ENCODE measurements at regions not wholly inside any gene's neighbourhood (a gene's known extent, or its start where the extent isn't known, plus 50 kb on each side); places are given as distances from the start of the nearest gene placed in this dataset.

DNA sequence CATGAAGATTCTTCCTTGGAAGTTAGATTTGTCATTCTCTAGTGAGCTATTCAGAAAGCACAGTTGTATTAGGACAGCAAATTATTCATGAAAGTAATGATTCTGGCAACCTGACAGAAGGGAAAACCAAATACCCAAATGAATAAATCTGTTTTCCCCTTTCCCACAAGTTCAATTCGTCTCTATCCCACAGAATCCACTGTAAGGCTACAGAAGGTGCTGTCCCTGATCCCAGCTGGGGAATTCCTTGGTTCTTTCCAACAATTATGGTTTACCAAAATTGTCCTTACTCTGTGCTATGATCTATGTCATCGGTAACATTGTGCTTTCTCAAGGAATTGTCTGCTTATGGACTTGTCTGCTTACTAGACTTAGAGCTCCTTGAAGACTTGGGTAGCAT, 104.2 kb downstream of the FASLG start:
- DNase-seq (ENCODE audit: low read depth), result no peak
- TF ChIP-seq, protein P1, sequence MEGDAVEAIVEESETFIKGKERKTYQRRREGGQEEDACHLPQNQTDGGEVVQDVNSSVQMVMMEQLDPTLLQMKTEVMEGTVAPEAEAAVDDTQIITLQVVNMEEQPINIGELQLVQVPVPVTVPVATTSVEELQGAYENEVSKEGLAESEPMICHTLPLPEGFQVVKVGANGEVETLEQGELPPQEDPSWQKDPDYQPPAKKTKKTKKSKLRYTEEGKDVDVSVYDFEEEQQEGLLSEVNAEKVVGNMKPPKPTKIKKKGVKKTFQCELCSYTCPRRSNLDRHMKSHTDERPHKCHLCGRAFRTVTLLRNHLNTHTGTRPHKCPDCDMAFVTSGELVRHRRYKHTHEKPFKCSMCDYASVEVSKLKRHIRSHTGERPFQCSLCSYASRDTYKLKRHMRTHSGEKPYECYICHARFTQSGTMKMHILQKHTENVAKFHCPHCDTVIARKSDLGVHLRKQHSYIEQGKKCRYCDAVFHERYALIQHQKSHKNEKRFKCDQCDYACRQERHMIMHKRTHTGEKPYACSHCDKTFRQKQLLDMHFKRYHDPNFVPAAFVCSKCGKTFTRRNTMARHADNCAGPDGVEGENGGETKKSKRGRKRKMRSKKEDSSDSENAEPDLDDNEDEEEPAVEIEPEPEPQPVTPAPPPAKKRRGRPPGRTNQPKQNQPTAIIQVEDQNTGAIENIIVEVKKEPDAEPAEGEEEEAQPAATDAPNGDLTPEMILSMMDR (conservative IDR thresholded peaks at IDR 0.05; ENCODE audit: low read depth, low read length), result no peak
- no peak overlapping the region for H3K4me3 ChIP-seq (ENCODE audit: low read length)

DNA sequence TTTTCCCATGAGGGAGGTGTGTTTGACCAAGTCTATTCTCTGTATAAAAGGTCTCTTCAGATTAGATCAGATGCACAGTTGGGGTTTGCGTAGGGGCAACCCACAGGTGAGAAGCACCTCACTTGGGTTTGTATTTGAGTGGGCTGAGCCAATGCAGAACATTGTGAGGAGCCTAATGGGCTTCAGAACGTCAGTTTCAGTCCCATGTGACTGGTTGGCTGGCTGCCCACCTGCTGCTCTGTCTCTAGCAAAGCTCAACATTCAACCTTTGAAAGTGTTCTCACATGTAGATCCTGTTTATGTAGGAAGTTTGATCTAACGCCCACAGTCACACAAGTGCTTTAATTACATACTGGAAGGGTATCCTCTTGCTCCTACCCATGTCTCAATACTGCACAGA, 105.5 kb downstream of the FASLG start:
- H3K4me3 ChIP-seq (ENCODE audit: low read length), result no peak overlapping the region
- DNase-seq (ENCODE audit: low read depth), result no peak
- TF ChIP-seq, protein P1 (conservative IDR thresholded peaks at IDR 0.05; ENCODE audit: low read depth, low read length), result no peak

DNA sequence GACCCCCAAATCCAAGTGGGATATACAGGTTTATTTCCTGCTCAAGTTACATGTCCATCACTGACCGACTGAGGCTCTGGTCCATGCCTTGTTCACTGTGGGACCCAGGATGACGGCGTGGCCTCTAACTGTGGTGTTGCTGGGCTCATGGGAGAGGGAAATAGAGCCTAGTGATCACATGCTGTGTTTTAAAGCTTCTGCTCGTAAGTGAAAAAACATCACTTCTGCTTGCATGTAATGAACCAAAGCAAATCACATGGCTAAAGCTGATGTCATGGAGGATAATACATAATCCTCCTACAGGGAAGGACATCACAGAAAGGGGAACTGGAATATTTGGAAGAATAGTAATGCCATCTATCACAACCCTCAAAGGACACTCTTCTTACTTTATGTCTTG, 107.6 kb downstream of the FASLG start:
- no peak overlapping the region for H3K4me3 ChIP-seq (ENCODE audit: low read length)
- no peak for DNase-seq (ENCODE audit: low read depth)
- TF ChIP-seq, protein P1 (conservative IDR thresholded peaks at IDR 0.05; ENCODE audit: low read depth, low read length), result no peak

DNA sequence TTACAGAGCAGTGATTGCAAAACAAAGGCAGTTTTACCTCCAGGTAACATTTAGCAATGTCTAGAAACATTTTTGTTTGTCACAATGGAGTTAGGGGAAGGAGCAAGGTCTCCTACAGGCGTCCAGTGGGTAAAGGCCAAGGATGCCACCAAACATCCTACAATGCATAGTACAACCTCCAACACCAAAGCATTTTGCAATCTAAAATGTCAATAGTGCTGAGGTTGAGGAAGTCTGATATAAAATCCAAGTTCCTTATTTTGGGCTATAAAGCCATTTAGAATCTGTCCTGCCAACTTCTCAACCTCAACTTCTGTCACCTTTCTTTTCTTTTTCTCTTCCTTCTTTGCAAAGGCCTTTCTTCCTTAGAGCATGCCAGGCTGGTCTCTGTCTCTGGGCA, 111.2 kb downstream of the FASLG start:
- H3K4me3 ChIP-seq (ENCODE audit: low read length), result no peak overlapping the region
- DNase-seq (ENCODE audit: low read depth), result no peak
- TF ChIP-seq, protein P1 (conservative IDR thresholded peaks at IDR 0.05; ENCODE audit: low read depth, low read length), result no peak

DNA sequence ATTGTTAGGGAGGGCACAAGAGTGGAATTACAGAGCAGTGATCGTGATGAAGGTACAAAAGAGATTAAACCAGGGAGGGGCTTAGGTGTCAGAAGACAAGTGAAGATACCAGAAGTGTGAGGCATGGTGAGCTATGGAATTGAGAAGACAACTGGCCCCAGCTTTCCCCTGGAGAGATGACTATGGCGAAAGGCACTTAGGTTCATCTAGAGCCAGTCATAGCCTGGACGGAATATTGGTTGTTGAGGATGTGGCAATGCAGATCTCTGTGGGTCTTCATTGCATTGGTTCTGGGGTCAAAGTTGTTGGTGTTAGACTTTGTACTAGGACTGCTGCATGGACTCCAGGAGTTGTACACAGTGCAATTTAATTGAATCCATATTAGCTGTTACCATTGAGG, 115.7 kb downstream of the FASLG start:
- H3K4me3 ChIP-seq (ENCODE audit: low read length), result no peak overlapping the region
- no peak for DNase-seq (ENCODE audit: low read depth)
- TF ChIP-seq, protein P1 (conservative IDR thresholded peaks at IDR 0.05; ENCODE audit: low read depth, low read length), result no peak

DNA sequence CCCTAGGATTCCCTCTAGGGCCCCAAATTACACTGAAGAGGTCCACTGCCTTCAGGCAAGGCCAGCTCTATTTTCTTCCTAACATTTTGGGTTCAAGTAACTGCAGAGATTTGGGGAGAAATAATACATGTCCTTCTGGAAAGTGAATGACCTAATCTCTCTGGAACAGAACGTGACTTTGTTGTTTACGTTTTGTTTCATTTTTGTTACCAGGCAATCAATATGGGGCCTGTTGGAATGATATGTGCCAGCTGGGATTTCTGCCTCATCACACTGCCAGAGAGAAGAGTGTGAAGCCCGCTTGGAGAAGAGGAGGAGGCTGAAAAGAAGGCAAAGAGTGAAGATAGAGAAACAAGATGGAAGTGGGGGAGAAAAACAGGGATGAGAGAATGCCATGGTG, 116.7 kb downstream of the FASLG start:
- DNase-seq (ENCODE audit: low read depth), result no peak
- no peak overlapping the region for H3K4me3 ChIP-seq (ENCODE audit: low read length)
- TF ChIP-seq, protein P1 (conservative IDR thresholded peaks at IDR 0.05; ENCODE audit: low read depth, low read length), result no peak

DNA sequence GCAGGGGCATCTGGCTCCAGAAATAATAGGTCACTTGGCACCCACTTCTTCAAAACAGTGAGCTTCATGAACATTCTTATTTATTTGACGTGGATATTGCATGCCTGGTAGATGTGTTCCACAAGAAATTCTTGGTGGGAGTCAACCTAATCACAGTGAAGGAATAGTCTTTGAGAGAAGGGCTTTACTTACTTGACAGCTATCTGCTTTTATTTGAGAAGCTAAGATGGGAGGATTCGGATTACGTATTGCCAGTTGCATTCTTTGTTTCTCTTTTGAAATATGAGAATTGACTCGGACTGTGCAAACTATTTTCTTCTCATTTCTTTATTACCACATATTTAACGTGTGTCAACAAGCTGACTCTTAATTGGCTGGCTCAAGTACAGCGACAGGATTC, 117.2 kb downstream of the FASLG start:
- no peak for DNase-seq (ENCODE audit: low read depth)
- no peak overlapping the region for H3K4me3 ChIP-seq (ENCODE audit: low read length)
- TF ChIP-seq, protein P1 (conservative IDR thresholded peaks at IDR 0.05; ENCODE audit: low read depth, low read length), result no peak

All from retinal pigment epithelial cell (primary cell).